H1 (cell line): ENCODE measurements at regions not wholly inside any gene's neighbourhood (a gene's known extent, or its start where the extent isn't known, plus 50 kb on each side); places are given as distances from the start of the nearest gene placed in this dataset.

Experiments used
- CTCF ChIA-PET: fragments of 300-600 bp; sonication (Branson Sonifier 250); formaldehyde crosslinking; loops from one replicate; lab custom pipeline; 2021; ENCODE audit not compliant: partially characterized antibody; lab: Charles Lee
- POLR2A ChIA-PET: fragments of 300-600 bp; sonication (Branson Sonifier 250); formaldehyde crosslinking; loops from one replicate; lab custom pipeline; 2021; ENCODE audit warnings: inconsistent platforms; ENCODE audit not compliant: partially characterized antibody; lab: Charles Lee
- DNase-seq, 2 experiments: peaks; one replicate each; pipeline versions ENCODE4 v3.0.0 to v3.0.0-alpha.2; 2010 to 2022; ENCODE audit warnings: low spot score in 2 of 2, low read depth in 1 of 2, mixed read lengths in 1 of 2
- FAIRE-seq: peaks from 2 replicates; lab custom pipeline; 2011; peaks lifted over from hg19 to GRCh38; lab: Jason Lieb, UNC
- H2AFZ ChIP-seq: 2 replicates; pipeline ENCODE4 v1.8.1; 2012; ENCODE audit warnings: low read length, inconsistent platforms
- H2AK5ac ChIP-seq: 2 replicates; pipeline ENCODE4 v1.6.1; 2013; ENCODE audit warnings: low read depth, low read length
- H2BK120ac ChIP-seq: replicated peaks from 2 replicates; pipeline ENCODE3; 2013; ENCODE audit warnings: low read depth, low read length, inconsistent platforms
- H2BK12ac ChIP-seq: 2 replicates; pipeline ENCODE4 v1.6.1; 2013; ENCODE audit warnings: low read depth, low read length
- H2BK15ac ChIP-seq: 2 replicates; pipeline ENCODE4 v1.6.1; 2013; ENCODE audit warnings: low read length
- H2BK20ac ChIP-seq: 2 replicates; pipeline ENCODE4 v1.6.1; 2013; ENCODE audit warnings: low read length
- H2BK5ac ChIP-seq: 2 replicates; pipeline ENCODE4 v1.6.1; 2013; ENCODE audit warnings: low read depth, low read length
- H3K14ac ChIP-seq: 2 replicates; pipeline ENCODE4 v1.6.1; 2013; ENCODE audit warnings: inconsistent platforms; ENCODE audit not compliant: insufficient read length
- H3K18ac ChIP-seq: 2 replicates; pipeline ENCODE4 v1.6.1; 2013; ENCODE audit warnings: low read length; ENCODE audit errors: extremely low read depth
- H3K23ac ChIP-seq: 2 replicates; pipeline ENCODE4 v1.6.1; 2013; ENCODE audit warnings: inconsistent platforms; ENCODE audit not compliant: insufficient read length
- H3K23me2 ChIP-seq: 2 replicates; pipeline ENCODE4 v1.6.1; 2013; ENCODE audit warnings: low read depth, low read length
- H3K27ac ChIP-seq: 2 replicates; pipeline ENCODE4 v1.6.1; 2011; ENCODE audit warnings: low read depth, low read length, inconsistent platforms
- H3K27me3 ChIP-seq, 4 experiments: replicated peaks in 1 of 4; 1 replicate in 1 of 4; 2 replicates in 3 of 4; pipeline versions ENCODE4 v1.6.1 to v1.8.1; 2011 to 2013; ENCODE audit warnings: low read length in 3 of 4, mild to moderate bottlenecking in 3 of 4, inconsistent platforms in 2 of 4, mixed read lengths in 2 of 4, moderate library complexity in 1 of 4; ENCODE audit not compliant: control insufficient read depth in 3 of 4, insufficient read depth in 3 of 4; ENCODE audit errors: extremely low read depth in 1 of 4
- H3K36me3 ChIP-seq, 4 experiments: 2 replicates each; pipeline versions ENCODE4 v1.6.1 to v1.8.1; 2011 to 2013; ENCODE audit warnings: mild to moderate bottlenecking in 4 of 4, low read length in 3 of 4, moderate library complexity in 2 of 4, control low read depth in 1 of 4, inconsistent platforms in 1 of 4; ENCODE audit not compliant: insufficient read depth in 4 of 4, control insufficient read depth in 2 of 4
- H3K4ac ChIP-seq: replicated peaks from 2 replicates; pipeline ENCODE3; 2013; ENCODE audit warnings: low read length, low read depth, mixed read lengths, inconsistent platforms; ENCODE audit not compliant: insufficient read length
- H3K4me1 ChIP-seq, 4 experiments: replicated peaks in 1 of 4; 1 replicate in 1 of 4; 2 replicates in 3 of 4; pipeline versions ENCODE4 v1.6.1 to v1.8.1; 2011 to 2013; ENCODE audit warnings: low read length in 3 of 4, inconsistent platforms in 2 of 4, mixed read lengths in 1 of 4; ENCODE audit not compliant: insufficient read depth in 4 of 4, control insufficient read depth in 3 of 4
- H3K4me2 ChIP-seq, 2 experiments: 2 replicates each; pipeline versions ENCODE4 v1.6.1 to v1.8.1; 2011 to 2013; ENCODE audit warnings: low read depth in 2 of 2, low read length in 2 of 2, control low read depth in 1 of 2, inconsistent platforms in 1 of 2, mild to moderate bottlenecking in 1 of 2; ENCODE audit not compliant: insufficient read depth in 1 of 2
- H3K4me3 ChIP-seq, 4 experiments: fragments of 200-600, 300-600 bp in 1 of 4; sonication (generic), shearing (Covaris generic), sonication (Bioruptor Twin) in 1 of 4; 2 replicates each; pipeline versions ENCODE4 v1.5.1 to v1.8.1; 2011 to 2016; ENCODE audit warnings: low read length in 4 of 4, low read depth in 3 of 4, control low read depth in 2 of 4, inconsistent platforms in 2 of 4, mild to moderate bottlenecking in 2 of 4, mixed read lengths in 1 of 4, moderate library complexity in 1 of 4; ENCODE audit not compliant: insufficient read depth in 2 of 4; ENCODE audit errors: extremely low read depth in 1 of 4
- H3K56ac ChIP-seq: replicated peaks from 2 replicates; pipeline ENCODE3; 2013; ENCODE audit warnings: low read depth, mild to moderate bottlenecking, mixed read lengths, low read length, inconsistent platforms; ENCODE audit not compliant: insufficient read length
- H3K79me1 ChIP-seq: 2 replicates; pipeline ENCODE4 v1.6.1; 2013; ENCODE audit warnings: low read depth, low read length, control low read depth
- H3K79me2 ChIP-seq, 2 experiments: 2 replicates each; pipeline versions ENCODE4 v1.6.1 to v1.8.1; 2012 to 2013; ENCODE audit warnings: low read length in 2 of 2, mild to moderate bottlenecking in 2 of 2, inconsistent platforms in 1 of 2; ENCODE audit not compliant: insufficient read depth in 2 of 2, control insufficient read depth in 1 of 2
- H3K9ac ChIP-seq, 4 experiments: replicated peaks in 1 of 4; 1 replicate in 1 of 4; 2 replicates in 3 of 4; pipeline versions ENCODE4 v1.6.1 to v1.8.1; 2011 to 2013; ENCODE audit warnings: low read depth in 3 of 4, low read length in 3 of 4, control low read depth in 2 of 4, mild to moderate bottlenecking in 2 of 4, moderate library complexity in 2 of 4, inconsistent platforms in 1 of 4; ENCODE audit errors: extremely low read depth in 1 of 4
- H3K9me3 ChIP-seq, 2 experiments: 2 replicates each; pipeline versions ENCODE4 v1.6.1 to v1.8.1; 2012 to 2013; ENCODE audit warnings: mild to moderate bottlenecking in 2 of 2, moderate library complexity in 2 of 2, control low read depth in 1 of 2, inconsistent platforms in 1 of 2, low read depth in 1 of 2, low read length in 1 of 2, mixed read lengths in 1 of 2; ENCODE audit not compliant: insufficient read depth in 2 of 2
- H4K20me1 ChIP-seq, 2 experiments: replicated peaks in 1 of 2; 2 replicates each; pipeline versions ENCODE3 to v1.8.1; 2011 to 2013; ENCODE audit warnings: inconsistent platforms in 2 of 2, low read length in 2 of 2, mild to moderate bottlenecking in 1 of 2; ENCODE audit not compliant: insufficient read depth in 2 of 2, control insufficient read depth in 1 of 2
- H4K5ac ChIP-seq: 2 replicates; pipeline ENCODE4 v1.6.1; 2013; ENCODE audit warnings: low read length, low read depth, mixed read lengths, inconsistent platforms; ENCODE audit not compliant: insufficient read length
- H4K8ac ChIP-seq: 2 replicates; pipeline ENCODE4 v1.8.0; 2013; ENCODE audit warnings: mild to moderate bottlenecking, moderate library complexity, low read length, inconsistent platforms; ENCODE audit not compliant: insufficient read depth; ENCODE audit errors: extremely low read depth
- H4K91ac ChIP-seq: replicated peaks from 2 replicates; pipeline ENCODE3; 2013; ENCODE audit warnings: low read length, mixed read lengths, inconsistent platforms; ENCODE audit not compliant: insufficient read length
- ASH2L ChIP-seq: fragments of 200-600, 300-600 bp; sonication (generic); IDR thresholded peaks from one replicate; pipeline ENCODE4 v1.7.1; 2017; ENCODE audit warnings: low read length
- ATF2 ChIP-seq: IDR thresholded peaks from 2 replicates; pipeline ENCODE4 v1.6.1; 2012; ENCODE audit warnings: low read length, inconsistent platforms
- BCL11A ChIP-seq, 2 experiments: IDR thresholded peaks; one replicate each; pipeline ENCODE4 v1.6.1; 2011; ENCODE audit warnings: low read depth in 2 of 2, low read length in 2 of 2, mild to moderate bottlenecking in 2 of 2
- CBX8 ChIP-seq: fragments of 300-800, 300-1000 bp; sonication (generic); IDR thresholded peaks from 2 replicates; pipeline ENCODE4 v1.7.1; 2016; ENCODE audit warnings: low read depth, low read length, borderline replicate concordance
- CHD1 ChIP-seq: IDR thresholded peaks from 2 replicates; pipeline ENCODE4 v1.6.1; 2012; ENCODE audit warnings: low read depth, low read length, improper control_type of control experiment
- CTCF ChIP-seq, 3 experiments: IDR thresholded peaks; 1 replicate in 2 of 3; 2 replicates in 1 of 3; pipeline versions ENCODE4 v1.5.1 to v1.6.1; 2011; ENCODE audit warnings: low read length in 3 of 3, mild to moderate bottlenecking in 3 of 3, inconsistent platforms in 2 of 3, low read depth in 1 of 3, moderate library complexity in 1 of 3; ENCODE audit not compliant: insufficient read depth in 1 of 3; ENCODE audit errors: control extremely low read depth in 1 of 3
- FOSL1 ChIP-seq: IDR thresholded peaks from 2 replicates; pipeline ENCODE4 v1.6.1; 2011; ENCODE audit warnings: mild to moderate bottlenecking, low read depth, low read length, moderate library complexity; ENCODE audit not compliant: insufficient read depth
- KDM5A ChIP-seq: fragments of 200-600 bp; IDR thresholded peaks from 2 replicates; pipeline ENCODE4 v1.7.1; 2012; ENCODE audit warnings: mild to moderate bottlenecking, low read length, inconsistent platforms, mixed read lengths
- MAX ChIP-seq: IDR thresholded peaks from 2 replicates; pipeline ENCODE4 v1.6.1; 2012; ENCODE audit warnings: inconsistent platforms
- SIRT6 ChIP-seq: IDR thresholded peaks from one replicate; pipeline ENCODE4 v1.7.1; 2012; ENCODE audit warnings: low read length, inconsistent platforms
- TBP ChIP-seq: IDR thresholded peaks from 2 replicates; pipeline ENCODE4 v1.6.1; 2011; ENCODE audit warnings: low read depth, low read length, improper control_type of control experiment
- WGBS, 2 experiments: shearing (Covaris generic) in 1 of 2; methylation state at CpG; one replicate each; pipeline versions ENCODE4 v1.1.6 to v1.1.7; 2013 to 2015; ENCODE audit warnings: low lambda C conversion rate in 2 of 2, mixed read lengths in 2 of 2, inconsistent platforms in 1 of 2, low coverage in 1 of 2, missing lambda C conversion rate in 1 of 2; ENCODE audit not compliant: insufficient replicate concordance in 2 of 2, insufficient coverage in 1 of 2, insufficient read length in 1 of 2; ENCODE audit errors: extremely low coverage in 1 of 2, missing lambda C conversion rate in 1 of 2; 5-methylcytosine and 5-hydroxymethylcytosine counted together

- CTCF ChIA-PET = no interaction called here
- Histone ChIP-seq H4K91ac (no peak overlapping the region), H2BK20ac (no peak overlapping the region), H3K36me3 (peaks cover 0 to 4% (median 0%) of the 10 kb centered on the region in 4 experiments; a peak in 1 of 8 replicates), H3K27ac (no peak overlapping the region), H3K27me3 (no peaks in the 10 kb centered on the region), H2BK5ac (no peak overlapping the region), H4K5ac (no peak overlapping the region), H3K4ac (no peak overlapping the region), H3K18ac (no peak overlapping the region), H3K4me3 (no peak overlapping the region), H3K23ac (no peak overlapping the region), H3K79me2 (no peaks in the 10 kb centered on the region), H2BK15ac (no peak overlapping the region), H3K4me1 (no peaks in the 10 kb centered on the region), H3K79me1 (no peaks in the 10 kb centered on the region), H3K9me3 (peaks cover 0 to 8% of the 10 kb centered on the region in 2 experiments; a peak in 1 of 4 replicates), H3K14ac (no peak overlapping the region), H3K9ac (no peak overlapping the region), H3K56ac (no peak overlapping the region), H2AK5ac (no peak overlapping the region), H2BK120ac (no peak overlapping the region), H2BK12ac (no peak overlapping the region), H4K20me1 (no peaks in the 10 kb centered on the region), H4K8ac (no peak overlapping the region), H3K4me2 (no peak overlapping the region), H3K23me2 (no peaks in the 10 kb centered on the region), H2AFZ (no peak overlapping the region)
- 97% methylated on average over 3 of the region's 3 CpGs; no CpG with 5 or more reads in 1 of the 2 experiments for WGBS, 2 experiments
- DNase-seq = no peak
- FAIRE-seq = no peak
- POLR2A ChIA-PET = no interaction called here
- TF ChIP-seq KDM5A = no peak
- TF ChIP-seq MAX = no peak
- no peak for TF ChIP-seq BCL11A (IDR thresholded peaks at IDR 0.05; ENCODE audit: low read depth in 2 of 2, low read length in 2 of 2)
- TF ChIP-seq TBP = no peak
- TF ChIP-seq FOSL1 = no peak
- TF ChIP-seq CHD1 = no peak
- TF ChIP-seq CTCF (IDR thresholded peaks at IDR 0.05; ENCODE audit: control extremely low read depth in 1 of 3, insufficient read depth in 1 of 3, low read depth in 1 of 3, low read length in 3 of 3) = no peak
- TF ChIP-seq SIRT6 = no peak
- TF ChIP-seq ATF2 = no peak
- no peak for TF ChIP-seq ASH2L
- TF ChIP-seq CBX8 = no peak
Observed at GRCh38 chr12:91633206-91633605, 450.6 kb upstream of the DCN start.
